HL-60/S4 treated with retinoic acid at 250 ng/mL for 4 days and 3 days (cell line): ENCODE measurements at regions not wholly inside any gene's neighbourhood (a gene's known extent, or its start where the extent isn't known, plus 50 kb on each side); places are given as distances from the start of the nearest gene placed in this dataset.

Source experiments
- in situ Hi-C: fragments of 300-500 bp; cut with MboI; formaldehyde crosslinking; loops from 2 replicates; pipeline ENCODE4 v1.7.0; 2022; ENCODE audit warnings: low sequenced_read_pairs

DNA sequence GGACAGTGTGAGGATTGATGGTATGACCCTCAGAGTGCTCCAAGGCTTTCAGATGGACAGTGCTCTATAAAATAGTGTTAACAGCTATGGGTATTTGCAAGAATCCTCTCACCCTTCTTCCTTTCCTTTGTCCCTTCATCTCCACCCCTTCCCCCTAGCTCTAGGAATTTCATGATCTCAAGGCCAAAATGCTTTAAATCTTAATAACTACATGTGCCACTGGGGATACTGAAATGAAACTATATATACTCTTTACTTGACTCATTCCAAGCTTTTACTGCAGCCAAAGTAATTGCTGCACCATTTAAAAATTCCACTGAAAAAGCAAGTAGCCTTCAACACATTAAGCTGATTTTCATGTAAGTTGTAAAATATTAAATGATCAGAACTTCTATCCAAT lies 361.6 kb upstream of the SLC30A5 start:
- in situ Hi-C loops: no loop called here

DNA sequence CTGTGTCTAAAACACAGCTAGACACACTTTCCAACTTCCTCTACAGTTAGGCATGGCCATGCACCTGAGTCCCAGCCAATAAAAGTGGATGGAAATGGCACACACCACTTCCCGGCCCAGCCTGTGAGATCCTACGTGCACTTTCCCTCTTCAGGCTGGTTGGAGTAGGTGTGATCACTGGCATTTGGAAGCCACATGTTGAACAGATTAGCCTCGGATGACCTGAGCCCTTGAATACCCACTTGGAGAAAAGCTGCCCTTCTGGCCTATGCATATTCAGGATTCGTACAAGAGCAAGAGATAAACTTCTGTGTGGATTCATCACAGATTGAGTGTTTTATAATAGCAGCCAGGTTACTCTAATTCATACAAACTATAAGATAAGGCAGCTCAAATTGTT lies 359.0 kb upstream of the SLC30A5 start:
- in situ Hi-C loops: no loop called here

DNA sequence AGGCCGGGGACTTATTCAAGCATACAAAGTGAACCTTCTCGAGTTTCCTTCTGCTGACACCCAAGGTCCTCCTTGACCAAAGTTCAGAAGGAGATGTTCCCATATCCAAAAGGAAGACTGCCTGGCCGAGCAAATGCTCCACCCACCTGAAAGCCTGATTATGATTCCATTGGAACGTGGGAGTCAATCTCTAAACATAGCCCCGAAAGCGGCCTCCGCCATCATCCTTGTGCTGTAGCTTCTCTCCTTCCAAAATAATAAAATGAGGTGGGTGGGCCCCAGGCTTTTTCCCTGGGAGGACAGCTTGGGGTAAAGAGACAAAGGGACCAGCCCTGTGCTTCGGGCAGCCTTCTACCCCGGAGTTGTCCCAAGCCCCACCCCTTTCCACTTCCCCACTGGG lies 355.6 kb upstream of the SLC30A5 start:
- in situ Hi-C loops: no loop called here

DNA sequence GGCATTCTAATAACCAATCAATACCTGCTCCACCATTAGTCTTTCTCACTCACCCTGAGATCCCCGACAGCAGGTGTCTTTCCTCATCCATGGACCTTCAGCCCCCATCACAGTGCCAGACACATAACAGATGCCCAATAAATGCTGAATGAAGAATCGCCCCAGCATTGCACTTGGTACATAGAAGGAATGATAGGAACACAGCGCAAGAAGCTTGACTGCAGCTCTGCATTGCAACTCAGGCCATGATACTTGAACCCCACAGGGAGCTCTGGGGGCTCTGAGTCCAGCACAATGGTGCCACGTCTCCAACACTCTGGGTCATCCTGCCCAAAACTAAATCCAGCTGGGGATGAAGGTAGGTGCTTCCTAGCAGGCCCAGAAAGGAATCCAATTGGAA lies 355.0 kb upstream of the SLC30A5 start:
- in situ Hi-C loops: no loop called here

DNA sequence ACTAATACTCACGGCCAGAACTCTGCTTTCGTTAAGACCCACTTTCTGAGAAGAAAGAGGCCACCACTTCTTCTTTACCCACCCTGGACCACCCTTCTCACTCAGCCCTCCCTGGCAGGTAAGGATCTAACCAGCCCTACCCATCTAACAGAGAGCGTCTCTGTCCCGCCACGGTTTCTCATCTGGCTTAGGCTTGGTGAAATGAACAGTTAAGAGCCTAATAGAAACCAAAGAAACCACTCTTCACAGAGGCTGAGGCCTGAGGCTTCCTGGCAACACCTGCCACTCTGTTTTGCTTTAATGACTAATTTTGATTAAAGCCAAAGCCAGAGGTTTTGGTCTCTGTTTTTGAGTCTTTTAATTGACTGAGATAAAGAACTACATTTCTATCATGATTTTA lies 354.1 kb upstream of the SLC30A5 start:
- in situ Hi-C loops: no loop called here

- in situ Hi-C loops: no loop called here
These were observed 353.4 kb upstream of the SLC30A5 start for GRCh38 chr5:68740226-68740910.

GRCh38 chr5:68744206-68744605 lies 349.6 kb upstream of the SLC30A5 start:
- in situ Hi-C loops: no loop called here

- in situ Hi-C loops: no loop called here
These were observed 348.4 kb upstream of the SLC30A5 start for GRCh38 chr5:68745448-68745847.

DNA sequence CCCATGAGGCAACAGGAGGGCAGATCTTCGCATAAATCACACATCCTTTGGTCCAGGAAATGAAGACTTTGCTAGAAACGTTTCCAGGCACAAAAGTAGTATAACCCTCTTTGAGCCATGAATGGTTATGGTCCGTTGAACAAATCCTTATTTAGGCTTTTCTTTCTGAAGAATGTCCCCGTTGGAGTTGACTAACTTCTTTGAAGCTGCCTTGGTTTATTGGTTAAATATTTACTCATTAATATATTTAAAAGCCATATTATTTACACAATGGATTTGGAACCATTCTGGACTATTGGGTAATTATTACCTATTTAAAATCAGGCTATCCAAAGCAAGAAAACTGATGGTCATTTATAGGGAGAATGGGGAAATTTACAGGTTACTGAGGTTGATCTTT lies 347.6 kb upstream of the SLC30A5 start:
- in situ Hi-C loops: no loop called here

DNA sequence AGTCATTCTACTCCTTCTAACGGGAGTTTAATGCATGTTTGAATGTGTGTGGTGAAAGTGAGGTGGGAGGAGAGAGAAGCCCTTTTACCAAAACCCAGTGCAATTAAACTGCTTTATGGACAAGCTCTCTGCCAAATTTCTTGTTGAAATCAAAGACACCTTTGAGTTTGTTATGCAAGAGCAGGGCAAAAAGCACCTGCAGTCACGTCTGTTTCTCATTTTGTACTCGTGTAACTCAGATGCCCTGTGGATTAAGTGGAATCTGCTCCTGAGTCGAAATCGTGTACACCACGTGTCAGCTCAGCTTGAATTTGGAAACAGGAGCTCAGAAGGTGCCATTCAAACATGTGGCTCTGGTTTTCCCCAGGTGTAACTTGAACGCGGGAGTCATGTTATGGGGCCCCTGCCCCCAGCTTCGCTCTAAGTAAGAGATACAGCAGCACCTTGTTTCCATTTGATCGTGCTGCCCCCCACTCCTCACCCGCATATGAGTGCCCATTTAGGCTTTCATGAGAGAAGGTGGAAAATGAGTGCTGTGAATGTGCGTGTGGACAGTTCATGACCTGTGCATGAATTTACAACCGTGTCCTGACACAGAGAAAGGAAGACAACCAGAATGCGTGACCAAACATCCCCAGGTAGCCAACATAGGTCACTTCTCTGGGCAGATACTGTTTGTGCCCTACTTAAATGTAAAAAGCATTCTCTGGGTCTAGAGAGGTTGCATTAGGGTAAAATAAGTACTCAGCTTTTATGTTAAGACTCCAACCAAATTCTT lies 347.0 kb upstream of the SLC30A5 start:
- in situ Hi-C loops: no loop called here

DNA sequence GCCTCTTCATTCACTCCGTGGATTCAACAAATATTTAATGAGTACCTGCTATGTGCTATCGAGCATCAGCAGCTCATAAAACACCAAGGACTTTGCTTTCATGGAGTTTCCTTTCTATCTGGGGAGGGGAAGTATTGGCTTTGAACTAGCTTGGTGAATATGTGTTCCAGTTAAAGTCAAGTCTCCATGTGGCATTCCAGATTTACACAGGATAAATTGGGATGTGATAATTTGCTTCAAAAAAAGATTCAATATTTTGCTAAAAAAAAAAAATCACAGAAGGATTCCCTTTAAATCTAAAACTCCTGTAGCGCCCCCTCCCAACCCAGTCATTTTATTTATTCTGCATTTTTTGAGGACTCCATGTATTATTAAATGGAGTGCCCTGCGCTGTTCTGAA lies 346.3 kb upstream of the SLC30A5 start:
- in situ Hi-C loops: no loop called here

DNA sequence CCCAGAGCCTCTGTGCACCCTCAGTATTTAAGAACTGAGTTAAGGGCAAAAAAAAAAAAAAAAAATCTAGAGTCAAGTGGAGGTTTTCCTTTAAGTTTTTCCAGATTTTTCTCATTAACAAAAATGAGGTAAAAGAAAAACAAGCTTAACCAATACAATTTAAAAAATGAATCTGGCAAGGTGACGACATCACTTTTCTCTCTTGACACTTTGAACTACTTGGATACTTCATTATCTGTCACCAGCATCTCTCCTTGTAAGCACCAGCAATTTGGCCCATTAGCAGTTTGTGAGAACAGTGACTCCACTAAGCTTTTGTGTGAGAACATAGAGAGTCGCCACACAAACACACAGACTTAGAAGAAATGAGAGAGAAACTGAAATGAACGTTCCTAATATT lies 345.7 kb upstream of the SLC30A5 start:
- in situ Hi-C loops: no loop called here

DNA sequence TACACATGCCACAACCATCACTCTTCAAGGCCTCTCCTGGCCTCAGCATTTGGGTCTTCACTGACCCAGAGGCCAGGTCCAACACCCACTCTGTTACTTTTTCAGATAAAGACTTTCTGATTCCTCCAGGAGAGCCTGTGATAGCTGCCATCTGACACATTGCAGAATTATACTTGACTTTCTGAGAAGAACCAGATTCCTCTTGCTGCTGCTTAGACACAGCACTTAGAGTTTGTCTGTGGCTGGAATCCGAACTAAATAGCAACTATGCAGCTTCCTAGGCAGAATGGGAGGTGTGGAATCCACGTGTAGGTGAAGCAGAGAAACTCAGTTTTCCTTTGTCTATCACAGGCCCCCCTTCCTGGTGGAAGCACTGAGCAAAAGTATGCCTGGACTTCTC lies 344.7 kb upstream of the SLC30A5 start:
- in situ Hi-C loops: no loop called here

- in situ Hi-C loops: no loop called here
These were observed 344.2 kb upstream of the SLC30A5 start for GRCh38 chr5:68749631-68750030.

DNA sequence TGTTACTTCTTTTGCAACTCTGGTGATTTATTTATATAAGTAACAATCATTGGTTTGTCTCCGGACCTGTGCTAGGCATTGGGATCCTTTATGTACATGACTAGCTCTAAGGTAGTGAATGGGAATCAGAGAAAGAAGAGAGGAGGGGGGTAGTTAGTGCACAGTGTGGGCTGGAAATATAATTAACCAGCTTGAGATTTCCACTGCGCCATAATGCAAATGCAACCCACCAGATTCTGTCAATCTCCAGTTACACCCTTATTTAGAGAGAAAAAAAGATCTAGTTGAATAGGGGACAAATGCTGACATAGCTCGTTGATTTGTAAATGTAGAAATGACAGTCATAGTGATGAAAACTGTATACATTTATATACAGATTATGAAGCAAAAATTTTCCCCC lies 342.2 kb upstream of the SLC30A5 start:
- in situ Hi-C loops: no loop called here

DNA sequence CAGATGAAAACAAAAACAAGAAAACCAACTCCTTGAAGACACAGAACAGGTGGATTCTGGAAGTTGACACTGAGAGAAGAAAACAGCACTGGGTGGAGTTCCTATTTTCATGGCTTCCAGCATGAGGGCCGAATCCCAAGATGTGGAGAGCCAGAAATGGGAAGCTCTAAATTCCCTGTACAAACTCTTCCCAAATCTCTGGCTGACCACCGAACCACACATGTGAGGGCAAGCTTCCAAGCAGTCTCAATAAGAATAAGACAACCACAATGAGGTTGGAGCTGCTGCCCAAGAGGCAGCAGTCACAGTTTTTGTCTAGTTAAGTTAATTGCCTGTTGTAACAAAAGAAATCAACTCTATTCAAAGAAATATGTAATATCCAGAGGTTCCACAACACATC lies 339.3 kb upstream of the SLC30A5 start:
- in situ Hi-C loops: no loop called here

DNA sequence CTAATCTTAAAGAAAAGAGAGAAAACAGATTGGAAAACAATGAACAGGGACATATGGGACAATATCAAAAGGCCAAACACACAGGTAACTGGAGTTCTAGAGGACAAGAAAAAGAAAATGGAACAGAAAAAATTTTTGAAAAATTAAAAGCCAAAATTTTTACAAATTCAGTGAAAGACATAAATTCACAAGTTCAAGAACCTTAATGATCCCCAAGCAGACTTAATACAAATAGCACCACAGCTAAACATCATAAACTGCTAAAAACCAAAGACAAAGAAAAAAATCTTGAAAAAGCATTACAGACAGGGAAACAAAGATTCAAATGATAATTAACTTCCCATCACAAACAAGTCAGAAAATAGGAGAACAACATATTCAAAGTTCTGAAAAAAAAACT lies 338.5 kb upstream of the SLC30A5 start:
- in situ Hi-C loops: no loop called here

- in situ Hi-C loops: no loop called here
These were observed 336.8 kb upstream of the SLC30A5 start for GRCh38 chr5:68757006-68757405.

DNA sequence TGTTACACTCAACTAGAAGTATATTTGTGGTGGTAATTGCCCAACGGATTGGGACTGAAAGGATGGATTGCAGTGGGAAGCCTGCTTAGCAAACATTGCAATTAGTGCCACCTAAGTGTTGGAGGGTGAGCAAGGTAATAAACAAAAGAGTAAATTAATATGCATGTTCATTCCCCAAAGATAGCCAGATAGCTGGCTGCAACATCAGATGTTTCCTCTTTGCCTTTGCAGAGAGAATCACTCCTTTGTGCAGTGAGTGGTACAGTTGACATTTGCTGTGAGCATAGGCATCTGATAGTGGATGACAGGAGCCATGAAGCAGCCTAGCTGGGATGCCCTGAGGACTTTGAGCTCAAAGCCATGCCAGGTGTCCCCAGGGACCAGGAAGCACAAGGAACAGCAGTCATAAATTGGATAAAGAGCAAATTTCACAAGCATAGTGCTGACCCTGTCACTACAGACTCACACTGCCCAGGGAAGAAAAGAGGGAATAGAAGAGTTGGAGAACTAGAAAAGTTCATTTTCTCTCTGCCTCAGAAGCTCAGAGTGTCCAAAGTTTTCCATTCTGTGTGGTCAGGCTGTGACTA lies 336.1 kb upstream of the SLC30A5 start:
- in situ Hi-C loops: no loop called here

- in situ Hi-C loops: no loop called here
These were observed 334.2 kb upstream of the SLC30A5 start for GRCh38 chr5:68759593-68759992.

GRCh38 chr5:68762201-68762600 lies 331.6 kb upstream of the SLC30A5 start:
- in situ Hi-C loops: no loop called here

- in situ Hi-C loops: no loop called here
These were observed 326.8 kb upstream of the SLC30A5 start for GRCh38 chr5:68766952-68767464.
